Glomerular endothelial cell (primary cell): ENCODE measurements at regions not wholly inside any gene's neighbourhood (a gene's known extent, or its start where the extent isn't known, plus 50 kb on each side); places are given as distances from the start of the nearest gene placed in this dataset.
"Not testable (repeated sequence)": the region's sequence is repeated elsewhere in the genome, so short reads cannot be mapped to it uniquely, and the experiment has no call there.

ENCODE experiments used
- DNase-seq: peaks from one replicate; pipeline ENCODE4 v3.0.0-alpha.2; 2011; ENCODE audit warnings: low read depth, low spot score; ENCODE audit errors: extremely low read depth

DNA sequence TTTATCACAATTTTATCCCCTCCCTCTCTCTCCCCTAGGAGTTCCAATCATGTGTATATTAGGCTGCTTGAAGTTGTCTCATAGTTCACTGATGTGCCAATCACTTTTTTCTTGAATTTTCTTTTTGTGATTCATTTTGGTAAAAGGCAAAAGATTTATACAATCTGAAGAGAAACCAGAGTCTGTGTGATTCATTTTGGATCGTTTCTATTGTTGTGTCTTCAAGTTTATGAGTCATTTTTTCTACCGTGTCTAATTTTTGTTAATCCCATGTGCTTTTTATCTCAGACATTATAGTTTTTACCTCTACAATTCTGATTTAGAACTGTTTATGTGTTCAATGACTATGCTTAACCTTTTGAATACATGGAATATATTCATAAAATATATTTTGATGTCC is 483.9 kb upstream of the AUTS2 start:
- no peak for DNase-seq

DNA sequence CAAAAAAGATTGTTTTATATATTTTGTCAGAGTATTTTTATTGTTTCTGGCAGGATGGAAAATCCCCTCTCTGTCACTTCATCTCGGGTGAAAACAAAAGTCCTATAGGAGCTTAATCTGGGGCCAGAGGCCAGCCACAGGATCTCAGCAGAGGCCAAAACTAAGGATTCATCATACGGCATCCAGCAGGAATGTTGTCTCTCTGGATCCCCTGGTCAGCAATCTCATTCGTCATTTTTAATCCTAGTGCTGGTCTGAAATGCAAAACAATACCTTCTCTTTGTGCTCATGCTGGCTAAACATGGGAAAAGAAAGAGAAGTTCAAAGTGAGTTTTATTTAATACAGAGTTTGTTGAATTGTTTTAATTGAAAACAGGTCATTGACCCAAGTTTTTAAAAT is 482.5 kb upstream of the AUTS2 start:
- DNase-seq = no peak

DNA sequence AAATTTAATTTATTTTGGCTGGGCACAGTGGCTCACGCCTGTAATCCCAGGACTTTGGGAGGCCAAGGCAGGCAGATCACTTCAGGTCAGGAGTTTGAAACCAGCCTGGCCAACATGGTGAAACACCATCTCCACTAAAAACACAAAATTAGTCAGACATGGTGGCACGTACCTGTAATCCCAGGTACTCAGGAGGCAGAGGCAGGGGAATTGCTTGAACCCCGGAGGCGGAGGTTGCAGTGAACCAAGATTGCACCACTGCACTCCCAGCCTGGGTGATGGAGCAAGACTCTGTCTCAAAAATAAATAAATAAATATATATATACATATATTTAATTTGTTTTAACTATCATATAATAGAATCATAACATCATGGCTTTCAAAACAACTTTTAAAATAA is 482.1 kb upstream of the AUTS2 start:
- DNase-seq = not testable (repeated sequence)

DNA sequence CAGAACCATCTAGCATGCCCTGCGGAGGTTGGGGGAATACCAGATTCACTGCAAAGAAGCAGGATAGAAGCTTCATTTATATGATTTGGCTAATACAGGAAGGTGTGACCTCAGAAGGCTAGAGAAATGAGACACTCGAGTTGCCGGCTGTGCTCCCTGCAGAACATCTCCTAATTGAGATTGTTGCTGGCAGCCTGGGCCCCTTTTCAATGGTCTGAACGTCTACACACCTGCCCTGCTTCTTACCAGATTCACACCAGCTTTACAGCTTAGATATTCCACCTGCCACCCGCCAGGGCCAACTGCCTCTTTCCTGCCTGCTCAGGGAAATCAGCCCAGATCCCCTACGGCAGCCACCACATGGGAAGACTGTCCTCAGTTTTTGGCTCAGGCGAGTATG is 475.3 kb upstream of the AUTS2 start:
- no peak for DNase-seq

DNA sequence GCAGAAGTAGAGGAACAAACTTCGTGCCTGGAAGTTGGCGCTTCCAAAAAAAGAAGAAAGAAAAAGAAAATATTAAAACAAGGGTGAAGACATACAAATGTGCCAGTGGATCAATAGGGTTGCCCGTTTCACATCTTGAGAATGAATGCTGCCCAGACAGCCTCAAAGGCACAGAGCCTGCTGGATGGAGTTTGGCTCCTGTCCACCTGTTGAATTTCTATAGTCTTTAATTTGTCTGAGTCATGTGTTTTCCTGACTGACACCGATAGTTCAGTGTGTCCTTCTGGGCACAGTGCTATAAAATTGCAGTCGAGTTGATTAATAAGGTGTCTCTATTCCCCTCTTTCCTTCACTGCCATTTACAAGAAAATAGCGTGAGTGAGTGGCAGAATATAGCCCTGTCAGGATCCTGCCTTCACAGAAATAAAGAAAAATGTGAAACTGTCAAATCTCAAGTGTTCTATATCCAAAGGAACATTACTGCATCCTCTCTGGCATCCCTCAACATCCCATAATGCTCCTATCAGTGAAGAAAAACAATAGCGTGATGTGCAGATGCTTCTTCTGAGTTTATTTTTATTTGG is 471.3 kb upstream of the AUTS2 start:
- DNase-seq = no peak

DNA sequence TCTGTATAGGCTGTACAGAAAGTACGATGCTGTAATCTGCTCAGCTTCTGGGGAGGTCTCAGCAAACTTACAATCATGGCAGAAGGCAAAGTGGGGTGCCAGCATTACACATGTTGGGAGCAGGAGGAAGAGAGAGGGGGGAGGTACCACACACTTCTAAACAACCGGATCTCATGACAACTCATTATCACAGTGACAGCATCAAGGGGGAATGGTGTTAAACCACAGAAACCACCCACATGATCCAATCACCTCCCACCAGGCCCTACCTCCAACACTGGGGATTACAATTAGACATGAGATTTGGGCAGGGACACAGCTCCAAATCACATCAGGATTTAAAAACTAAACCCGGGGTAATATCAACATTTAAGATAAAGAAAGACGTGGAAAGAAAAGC is 468.8 kb upstream of the AUTS2 start:
- DNase-seq = no peak

DNA sequence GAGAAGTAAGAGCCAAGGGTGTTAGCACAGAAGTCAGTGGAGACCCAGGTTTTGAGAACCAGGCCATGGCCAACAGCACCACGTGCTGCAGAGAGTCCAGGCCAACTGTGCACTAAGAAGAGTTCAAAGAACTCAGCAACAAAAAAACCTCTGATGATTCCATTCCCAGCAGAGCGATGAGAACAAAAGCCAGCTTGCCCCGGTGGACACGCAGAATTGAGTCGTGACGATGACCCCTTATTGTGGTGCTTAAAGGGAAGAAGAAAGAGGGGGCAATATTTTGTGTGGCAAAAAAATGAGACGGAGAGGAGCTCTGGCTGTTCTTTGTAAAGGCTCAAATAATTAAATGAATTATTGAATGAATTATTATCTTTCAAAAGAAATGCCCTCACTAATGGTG is 468.3 kb upstream of the AUTS2 start:
- DNase-seq = no peak

DNA sequence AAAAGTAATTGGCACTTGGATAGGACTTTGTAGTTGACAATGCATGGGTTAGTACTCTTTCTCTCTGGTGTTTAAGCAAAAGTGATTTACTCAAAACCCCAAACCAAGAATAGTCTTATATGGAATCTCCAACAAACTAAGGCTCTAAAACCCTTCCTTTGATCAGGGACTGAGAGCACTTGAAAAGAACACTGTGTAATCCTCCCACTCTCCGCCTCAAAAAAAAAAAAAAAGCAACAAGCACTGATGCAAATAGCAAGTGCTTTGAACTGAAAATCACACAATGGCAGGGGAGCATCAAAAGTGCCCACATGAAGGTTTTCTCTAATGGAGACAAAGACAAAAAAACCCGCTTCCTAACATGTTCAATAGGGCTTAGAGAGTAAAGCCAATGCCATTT is 467.9 kb upstream of the AUTS2 start:
- no peak for DNase-seq

DNA sequence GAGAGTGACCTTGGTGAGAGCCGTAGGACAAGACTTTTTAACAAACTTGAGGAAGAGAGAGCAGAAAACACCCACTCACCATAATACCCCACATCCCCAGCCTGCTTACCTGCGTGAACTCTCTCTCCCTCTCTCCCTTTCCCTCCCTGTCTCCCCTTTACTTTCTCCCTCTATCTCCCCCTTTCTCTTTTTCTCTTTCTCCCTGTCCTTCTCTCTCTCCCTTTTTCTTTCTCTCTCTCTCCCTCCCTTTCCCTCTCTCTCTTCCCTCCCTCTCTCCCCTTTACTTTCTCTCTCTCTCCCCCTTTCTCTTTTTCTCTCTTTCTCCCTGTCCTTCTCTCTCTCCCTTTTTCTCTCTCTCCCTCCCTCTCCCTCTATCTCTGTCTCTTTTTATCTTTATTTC is 464.0 kb upstream of the AUTS2 start:
- DNase-seq = no peak

DNA sequence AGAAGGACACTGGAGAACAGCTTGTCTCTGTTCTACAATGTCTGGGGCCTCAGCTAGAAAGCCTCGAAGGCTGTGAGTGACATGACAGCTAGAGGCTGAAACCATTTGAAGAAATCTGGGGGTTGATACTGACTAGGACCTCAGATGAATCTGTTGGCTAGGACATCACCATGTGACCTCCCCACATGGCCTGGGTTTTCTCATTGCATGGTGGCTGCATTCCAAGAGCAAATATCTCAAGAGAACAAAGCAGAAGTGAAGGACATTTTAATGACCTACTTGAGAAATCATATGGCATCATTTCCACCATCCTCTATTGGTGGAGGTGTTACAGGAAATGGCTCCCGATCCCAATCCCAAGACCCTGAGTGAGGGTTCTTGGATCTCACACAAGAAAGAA is 450.6 kb upstream of the AUTS2 start:
- DNase-seq = no peak

DNA sequence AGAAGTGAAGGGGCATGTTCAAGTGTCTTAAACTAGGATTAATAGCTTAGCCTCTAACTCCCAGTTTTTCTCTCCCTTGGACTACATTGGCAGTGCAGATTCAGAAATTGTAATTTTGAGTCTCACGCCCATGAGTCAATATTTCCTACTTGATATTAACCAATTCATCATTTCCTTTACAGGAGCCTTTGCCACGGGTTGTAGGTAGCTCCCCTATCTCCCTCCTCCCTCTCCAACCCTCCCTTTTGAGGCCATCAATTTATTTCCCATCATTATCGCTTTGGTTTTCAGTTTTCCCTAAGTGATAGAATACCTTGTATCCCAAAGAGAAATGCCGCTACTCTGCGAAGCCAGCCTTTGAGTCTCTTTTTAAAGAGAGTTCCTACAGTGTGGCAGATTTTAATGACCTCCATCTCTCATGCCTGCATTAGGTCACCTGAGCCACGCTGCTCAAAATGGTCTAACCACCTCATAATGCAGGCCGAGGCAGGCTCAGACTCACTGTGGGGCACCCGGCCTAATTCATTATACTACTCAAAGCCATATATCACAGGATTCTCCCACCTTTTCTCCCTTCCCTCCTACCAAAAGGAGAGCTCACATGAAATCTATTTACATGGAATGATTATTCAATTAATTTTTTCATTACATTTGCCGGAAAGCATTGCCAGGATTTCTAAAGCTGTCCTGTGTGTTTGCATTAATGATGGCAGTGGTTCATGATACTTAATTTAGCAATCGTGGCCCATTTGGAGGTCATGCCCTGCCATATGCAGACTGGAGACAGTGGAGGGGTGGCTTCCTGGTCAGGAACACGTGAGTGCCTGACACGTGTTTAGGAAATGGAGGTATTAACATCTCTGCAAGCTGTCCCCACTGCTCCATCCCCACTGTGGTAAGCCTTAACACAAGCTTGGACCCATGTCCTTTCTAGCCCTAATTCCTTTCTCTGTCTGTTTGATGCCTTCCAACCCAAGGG is 448.2 kb upstream of the AUTS2 start:
- no peak for DNase-seq

DNA sequence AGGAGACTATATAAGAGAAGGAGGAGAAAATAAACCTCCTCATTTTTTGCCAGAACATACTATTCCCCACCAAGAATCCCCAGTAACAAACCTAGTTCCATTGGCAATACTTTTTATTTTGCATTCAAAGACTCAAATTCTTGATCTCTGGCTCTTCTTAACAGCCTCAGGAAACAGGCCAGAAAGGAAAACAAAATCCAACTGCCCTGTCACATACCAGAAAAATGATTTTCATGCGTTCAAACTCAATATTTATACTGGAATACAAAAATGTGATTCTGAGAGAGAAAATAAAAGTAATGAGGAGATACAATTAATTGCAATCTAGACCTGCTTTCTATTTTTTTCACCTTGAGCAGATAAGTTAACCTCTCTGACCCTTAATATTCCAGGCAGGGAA is 435.9 kb upstream of the AUTS2 start:
- DNase-seq = no peak

DNA sequence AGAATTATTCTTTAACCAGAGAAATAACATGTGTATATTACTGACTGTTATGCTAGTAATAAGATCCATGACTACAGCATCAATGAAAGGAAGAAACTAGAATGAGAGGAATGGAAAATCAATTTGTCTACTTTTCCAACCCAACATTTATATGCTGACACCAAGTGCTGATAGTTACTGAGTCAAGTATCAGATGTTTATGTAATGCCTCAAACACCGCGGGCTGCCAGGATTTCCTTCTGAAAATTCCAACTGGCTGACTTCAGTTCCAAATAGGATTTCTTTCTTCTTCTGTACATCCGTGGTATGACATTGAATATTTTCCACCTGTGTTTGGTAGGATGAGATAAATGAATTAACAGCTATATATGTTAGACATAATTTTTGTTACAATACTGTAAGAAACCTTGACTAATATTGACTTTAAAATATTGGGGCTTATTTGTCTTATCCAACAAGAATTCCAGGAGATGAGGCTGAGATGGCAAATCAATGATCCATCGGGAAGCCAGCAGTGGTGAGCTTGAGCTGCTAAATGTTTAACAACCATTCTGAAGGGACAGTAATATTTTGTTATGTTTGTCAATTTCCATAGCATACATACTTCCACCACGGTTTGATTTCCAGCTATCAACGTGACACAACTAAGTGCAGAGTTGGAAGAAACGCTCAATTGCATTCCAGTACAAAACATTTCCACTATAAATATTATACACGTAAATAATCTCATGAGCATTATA is 435.2 kb upstream of the AUTS2 start:
- DNase-seq = no peak

DNA sequence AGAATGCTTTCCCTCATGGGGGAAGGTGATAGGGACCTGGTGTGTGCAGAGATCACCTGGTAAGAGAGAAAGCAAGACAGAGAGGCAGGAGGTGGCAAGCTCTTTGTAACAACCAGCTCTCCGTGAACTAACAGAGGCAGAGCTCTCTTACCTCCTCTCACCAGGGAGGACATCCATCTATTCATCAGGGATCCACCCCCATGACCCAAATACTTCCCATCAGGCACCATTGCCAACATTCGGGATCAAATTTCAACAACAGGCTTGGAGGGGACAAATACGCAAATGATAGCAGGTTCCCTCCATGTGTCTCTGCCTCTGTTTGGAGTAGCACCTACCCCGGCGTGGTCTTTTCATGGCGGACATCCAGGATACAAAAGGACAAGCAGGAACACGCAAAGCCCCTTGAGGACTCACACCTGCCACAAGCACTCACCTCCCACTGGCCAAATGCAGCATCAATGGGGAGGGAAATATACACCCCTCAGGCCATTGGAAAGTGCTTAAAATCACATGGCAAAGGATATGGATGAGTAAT is 431.2 kb upstream of the AUTS2 start:
- DNase-seq = no peak

DNA sequence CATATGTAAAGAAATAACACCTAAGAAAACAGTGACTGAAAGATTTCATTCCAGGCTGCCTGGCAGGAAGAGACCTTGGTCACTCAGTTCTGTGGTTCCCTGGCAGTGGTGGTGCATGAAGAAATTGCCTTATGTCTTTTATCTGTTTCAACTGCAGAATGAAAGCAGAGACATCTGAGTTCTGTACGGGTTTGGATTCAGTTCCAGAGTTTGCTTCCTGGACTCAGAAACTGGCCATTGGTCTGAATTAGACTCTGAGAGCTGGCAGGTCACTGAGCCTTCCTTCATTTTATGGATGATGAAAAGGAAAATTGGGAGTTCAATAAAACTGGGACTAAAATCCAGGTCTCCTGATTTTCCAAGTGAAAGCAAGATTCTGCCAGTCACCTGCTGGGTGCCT is 428.9 kb upstream of the AUTS2 start:
- DNase-seq = no peak

DNA sequence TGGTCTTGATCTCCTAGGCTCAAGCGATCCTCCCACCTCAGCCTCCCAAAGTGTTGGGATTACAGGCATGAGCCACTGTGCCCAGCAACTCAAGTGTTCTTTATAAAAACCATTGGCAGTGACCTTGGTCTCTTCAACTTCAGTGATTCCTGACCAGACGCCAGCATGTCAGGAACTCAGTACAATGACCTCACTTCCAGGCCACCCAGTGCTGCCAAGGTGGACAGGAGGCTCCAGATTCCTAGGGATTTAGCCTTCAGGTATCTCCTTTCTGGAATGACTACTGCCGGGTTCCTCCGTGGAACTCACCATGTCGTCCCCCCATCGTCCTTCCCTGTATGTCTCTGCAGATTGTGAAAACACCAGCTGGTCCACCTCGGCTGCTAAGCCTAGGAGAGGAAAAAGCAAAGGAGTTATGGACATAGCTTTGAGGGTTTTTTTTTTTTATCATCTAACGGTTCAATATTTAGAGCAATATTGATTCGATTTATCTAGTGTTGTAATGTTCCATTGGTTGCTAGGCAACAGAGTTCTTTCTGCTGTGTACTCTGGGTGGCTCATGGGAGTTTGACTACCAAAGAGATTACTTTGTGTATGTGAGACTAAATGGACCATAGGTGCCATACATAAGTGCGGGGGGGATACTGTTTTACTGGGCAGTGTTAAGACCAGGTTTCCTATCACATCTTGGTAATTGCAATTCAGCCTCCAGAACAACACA is 425.8 kb upstream of the AUTS2 start:
- DNase-seq = no peak

DNA sequence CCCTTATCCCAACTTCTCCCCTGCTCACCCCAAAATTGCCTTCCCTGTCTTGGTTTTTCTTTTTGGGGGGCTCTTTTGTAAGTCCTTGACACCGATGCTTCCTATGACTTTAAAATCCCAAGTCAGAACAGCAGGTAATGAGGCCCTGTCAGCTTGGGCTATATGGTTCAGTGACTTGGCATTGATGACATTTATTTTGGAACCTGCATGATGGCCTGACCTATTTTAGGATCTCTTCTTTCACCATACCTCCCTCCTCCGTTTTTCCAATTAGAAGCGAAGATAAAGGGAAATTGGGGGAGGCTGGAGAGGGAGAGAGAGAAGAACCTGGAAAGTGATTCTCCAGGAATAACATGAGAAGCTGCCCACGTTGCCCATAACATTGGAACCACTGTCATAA is 424.9 kb upstream of the AUTS2 start:
- no peak for DNase-seq

DNA sequence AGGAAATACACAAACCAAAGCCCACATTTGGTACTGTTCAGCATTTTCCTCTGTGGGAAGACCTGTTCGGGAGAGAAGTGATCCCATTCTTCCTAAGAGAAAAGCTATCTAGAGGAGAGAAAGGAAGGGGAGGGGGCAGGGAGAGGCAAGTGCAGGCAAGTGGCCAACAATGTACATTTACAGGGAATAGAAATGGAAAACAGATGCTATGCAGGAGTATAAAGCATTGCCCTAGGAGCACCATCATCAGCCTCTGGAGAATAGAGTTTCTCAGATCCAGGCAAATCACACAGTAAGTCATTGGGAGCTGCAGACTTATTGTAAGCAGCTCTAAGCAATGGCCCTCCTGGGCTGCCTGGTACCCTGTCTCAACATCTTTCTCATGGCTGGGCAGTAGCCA is 424.4 kb upstream of the AUTS2 start:
- no peak for DNase-seq

DNA sequence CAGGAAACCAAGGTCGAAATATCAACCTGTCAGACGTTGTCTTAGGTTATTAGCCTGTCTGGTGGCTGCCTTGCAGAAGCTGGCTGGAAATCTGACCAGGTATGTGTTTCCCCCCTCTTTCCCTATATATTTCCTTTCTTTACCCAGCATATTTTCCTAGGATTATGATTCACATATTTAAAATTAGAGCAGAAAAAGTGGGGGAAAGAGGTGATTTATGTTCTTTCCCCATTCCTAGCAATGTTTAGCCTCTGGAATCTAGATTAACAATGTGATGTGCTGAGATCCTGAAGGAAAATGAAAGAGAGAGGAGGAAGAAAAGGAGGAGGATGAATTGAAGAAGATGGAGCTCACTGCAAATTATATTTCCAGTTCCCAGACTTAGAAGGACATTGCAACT is 421.4 kb upstream of the AUTS2 start:
- no peak for DNase-seq

DNA sequence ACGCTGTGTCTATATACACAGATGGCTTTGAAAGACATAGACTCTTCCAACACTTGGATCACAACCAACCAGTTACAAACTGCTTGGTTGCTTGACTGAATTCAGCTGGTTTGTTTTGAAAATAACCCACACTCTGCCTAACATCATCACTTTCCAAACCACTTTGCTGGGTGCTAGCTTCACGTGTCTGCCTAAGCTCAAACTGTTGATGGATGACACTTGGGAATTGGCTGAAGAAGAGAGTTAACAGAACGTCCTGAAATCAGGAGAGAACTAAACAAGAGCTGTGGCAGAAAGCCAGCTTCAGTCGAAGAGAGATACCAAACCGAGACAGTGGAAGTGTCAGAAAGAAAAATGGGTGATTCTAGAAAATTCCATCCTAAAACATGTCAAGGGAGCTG is 420.8 kb upstream of the AUTS2 start:
- no peak for DNase-seq

DNA sequence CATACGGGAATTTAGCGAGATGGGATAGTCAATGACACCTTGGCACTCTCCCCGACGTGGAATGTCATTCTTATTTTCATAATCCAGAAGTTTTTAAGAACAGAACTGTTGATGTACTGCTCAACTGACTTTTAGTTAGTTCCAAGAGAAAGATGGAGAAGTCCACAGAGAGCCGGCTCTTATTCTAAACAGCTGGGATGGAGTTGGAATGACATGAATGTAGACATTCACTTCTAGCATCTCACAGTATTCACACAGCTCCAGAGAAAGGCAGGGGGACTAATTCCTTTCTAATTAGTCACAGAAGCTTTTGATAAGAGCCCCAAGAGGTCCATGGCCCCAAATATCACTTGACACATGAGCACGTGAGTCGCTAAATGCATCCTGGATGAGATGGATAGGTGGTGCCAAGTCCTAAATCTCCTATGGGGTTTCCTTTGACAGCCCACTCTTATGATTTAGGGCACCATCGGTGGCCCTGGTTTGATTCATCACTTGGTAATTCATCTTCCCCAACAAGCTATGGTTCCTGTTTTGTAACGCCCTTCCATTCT is 420.3 kb upstream of the AUTS2 start:
- no peak for DNase-seq
